Mammary epithelial cell (primary cell): ENCODE measurements at regions not wholly inside any gene's neighbourhood (a gene's known extent, or its start where the extent isn't known, plus 50 kb on each side); places are given as distances from the start of the nearest gene placed in this dataset.

ENCODE experiments used
- EZH2 ChIP-seq: IDR thresholded peaks from 2 replicates; pipeline ENCODE4 v1.6.1; 2012; ENCODE audit warnings: low read length, inconsistent platforms, borderline replicate concordance
- TF ChIP-seq, protein P1 (sequence below), 2 donors: IDR thresholded peaks in 1 of 2; conservative IDR thresholded peaks in 1 of 2; 2 replicates each; pipeline ENCODE4 v1.5.1; 2011 to 2012; ENCODE audit warnings: inconsistent platforms in 2 of 2, low read length in 2 of 2, mild to moderate bottlenecking in 2 of 2, control low read depth in 1 of 2, low read depth in 1 of 2; ENCODE audit not compliant: insufficient read depth in 1 of 2; ENCODE audit errors: extremely low read depth in 1 of 2

DNA sequence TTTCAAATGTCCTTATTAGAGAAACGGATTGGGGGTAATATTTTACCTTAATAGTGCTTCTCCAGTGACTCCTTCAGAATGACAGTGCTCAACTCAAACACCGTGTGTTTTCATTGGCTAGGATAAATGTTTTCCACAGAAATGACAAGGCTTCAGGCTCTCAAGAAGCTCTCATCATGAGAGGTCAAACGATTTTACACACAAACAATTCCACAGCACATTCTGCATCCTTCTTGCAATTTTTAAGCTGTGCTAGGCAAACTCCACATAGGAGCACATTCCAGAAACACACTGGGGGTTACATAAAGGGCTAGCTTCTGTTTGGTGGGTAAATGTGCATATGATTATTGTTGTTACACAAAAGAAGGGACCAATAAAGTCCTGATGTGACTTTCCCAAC is 75.5 kb upstream of the IPO9 start:
- TF ChIP-seq, protein P1, sequence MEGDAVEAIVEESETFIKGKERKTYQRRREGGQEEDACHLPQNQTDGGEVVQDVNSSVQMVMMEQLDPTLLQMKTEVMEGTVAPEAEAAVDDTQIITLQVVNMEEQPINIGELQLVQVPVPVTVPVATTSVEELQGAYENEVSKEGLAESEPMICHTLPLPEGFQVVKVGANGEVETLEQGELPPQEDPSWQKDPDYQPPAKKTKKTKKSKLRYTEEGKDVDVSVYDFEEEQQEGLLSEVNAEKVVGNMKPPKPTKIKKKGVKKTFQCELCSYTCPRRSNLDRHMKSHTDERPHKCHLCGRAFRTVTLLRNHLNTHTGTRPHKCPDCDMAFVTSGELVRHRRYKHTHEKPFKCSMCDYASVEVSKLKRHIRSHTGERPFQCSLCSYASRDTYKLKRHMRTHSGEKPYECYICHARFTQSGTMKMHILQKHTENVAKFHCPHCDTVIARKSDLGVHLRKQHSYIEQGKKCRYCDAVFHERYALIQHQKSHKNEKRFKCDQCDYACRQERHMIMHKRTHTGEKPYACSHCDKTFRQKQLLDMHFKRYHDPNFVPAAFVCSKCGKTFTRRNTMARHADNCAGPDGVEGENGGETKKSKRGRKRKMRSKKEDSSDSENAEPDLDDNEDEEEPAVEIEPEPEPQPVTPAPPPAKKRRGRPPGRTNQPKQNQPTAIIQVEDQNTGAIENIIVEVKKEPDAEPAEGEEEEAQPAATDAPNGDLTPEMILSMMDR (conservative IDR thresholded peaks at IDR 0.05 in 1 of 2, IDR thresholded peaks at IDR 0.05 in 1 of 2; ENCODE audit: extremely low read depth in 1 of 2, insufficient read depth in 1 of 2, low read depth in 1 of 2, low read length in 2 of 2), result no peak
- no peak for TF ChIP-seq EZH2
